Stimulated activated CD8-positive, alpha-beta memory T cell treated with anti-CD3 and anti-CD28 coated beads, Interleukin-2, amount 100 ng/mL, for 48 hours (primary cell): ENCODE measurements at regions not wholly inside any gene's neighbourhood (a gene's known extent, or its start where the extent isn't known, plus 50 kb on each side); places are given as distances from the start of the nearest gene placed in this dataset.

ENCODE experiments used
- DNase-seq, 2 donors: peaks; one replicate each; pipeline ENCODE4 v3.0.0-alpha.2; 2020; ENCODE audit warnings: low read depth in 2 of 2

DNA sequence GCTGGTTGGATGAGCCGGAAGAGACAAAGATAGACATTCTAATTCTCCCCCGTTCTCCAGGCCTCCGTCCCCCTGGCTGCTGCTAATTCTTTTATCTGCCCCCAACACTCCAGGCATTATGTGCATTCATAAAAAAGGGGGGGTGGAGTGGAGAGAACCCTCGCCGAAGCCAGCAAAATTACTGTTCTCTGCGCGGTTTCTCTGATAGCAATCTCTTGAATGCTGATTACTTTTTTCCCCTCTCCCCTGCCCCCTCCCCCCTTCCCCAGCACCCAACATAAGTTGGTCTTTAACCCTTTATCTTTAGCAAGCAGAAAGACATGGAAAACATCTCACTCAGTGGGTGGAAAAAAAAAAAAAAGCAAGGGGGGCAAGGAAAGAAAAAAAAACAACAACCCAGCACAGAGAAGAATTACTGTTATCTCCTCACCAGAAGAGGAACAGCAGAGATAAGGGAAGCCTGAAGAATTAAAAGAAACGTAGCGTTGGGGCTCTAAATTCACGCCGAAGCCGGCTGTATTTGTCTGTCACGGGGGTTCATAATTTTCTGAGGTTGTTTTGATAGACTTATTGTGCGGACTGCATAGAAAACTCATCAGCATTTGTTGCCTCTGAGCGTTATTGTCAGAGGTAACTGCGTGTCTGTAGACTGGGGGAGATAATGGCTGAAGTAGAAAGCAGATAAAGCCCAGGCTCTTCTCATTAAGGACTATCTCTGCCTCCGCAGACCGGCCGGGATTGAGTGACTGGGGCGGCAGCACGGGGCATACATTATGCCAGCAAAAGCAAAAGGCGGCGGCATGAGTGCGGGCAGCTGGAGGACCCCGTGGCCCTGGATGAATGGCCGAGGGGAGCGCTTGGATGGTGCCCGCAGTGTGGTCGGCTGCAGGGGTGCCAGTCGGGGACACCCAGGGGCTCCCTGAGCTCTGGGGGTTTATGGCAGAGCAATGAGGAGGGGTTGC lies 126.9 kb downstream of the MRM1 start:
- no peak for DNase-seq

DNA sequence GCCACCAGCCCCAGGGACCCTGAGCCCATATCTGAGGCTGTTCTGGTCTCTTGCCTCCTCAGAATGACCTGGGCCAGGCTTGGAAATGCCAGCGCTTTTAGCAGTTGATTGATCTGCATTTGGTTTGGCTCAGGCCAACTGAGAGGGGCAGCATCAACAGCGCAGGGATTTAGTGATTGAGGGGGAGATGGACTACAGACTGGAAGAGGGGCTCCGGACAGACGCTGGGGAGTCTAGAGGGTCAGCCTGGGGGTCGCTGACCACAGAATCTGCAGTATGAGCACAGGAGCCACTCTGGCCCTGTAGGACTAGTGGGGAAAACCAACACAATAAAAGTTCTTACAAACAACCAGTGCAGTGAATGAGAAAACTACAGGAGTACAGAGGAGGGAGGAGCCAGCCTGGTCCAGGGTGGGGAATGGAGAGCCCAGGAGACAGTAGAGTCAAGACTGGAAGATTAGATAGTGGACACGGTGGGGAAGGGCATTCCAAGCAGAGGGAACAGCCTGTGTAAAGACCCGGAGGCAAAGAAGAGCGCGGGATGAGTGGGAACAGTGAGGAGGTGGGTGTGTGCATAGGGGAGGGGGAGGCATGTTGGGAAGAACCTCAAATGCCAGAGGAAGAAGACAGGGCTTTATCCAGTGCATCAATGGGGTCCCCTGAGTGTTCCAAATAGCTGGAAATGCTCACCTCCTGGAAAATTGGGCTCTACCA lies 128.9 kb downstream of the MRM1 start:
- no peak for DNase-seq

DNA sequence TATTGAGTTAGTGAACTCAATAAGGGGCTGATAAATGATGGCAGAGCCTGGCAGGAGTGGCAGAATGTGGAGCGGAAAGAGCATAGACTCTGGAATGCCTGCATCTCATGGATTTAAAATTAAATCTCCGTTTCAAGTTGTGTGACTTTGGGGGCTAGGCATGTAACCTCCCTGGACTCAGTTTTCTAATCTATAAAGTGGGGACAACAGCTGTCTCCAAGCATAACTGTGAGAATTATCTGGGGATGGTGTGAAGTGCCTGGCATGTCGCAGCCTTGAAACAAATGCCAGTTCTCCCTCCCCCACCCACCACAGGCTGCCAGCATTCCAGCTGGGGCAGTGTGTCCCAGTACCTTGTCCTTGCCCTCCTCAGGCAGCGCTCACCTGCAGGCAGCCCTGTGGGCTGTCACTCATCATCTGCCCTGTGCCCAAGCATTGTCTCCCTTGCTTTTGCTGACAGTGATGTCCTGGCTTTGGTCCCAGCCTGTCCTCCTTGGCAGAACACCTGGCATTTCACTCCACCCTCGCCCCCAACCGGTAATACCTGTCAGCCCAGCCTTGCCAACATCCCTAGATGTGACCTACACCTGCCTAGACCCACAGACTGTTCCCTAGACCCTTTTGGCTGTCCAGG lies 129.6 kb downstream of the MRM1 start:
- no peak for DNase-seq

DNA sequence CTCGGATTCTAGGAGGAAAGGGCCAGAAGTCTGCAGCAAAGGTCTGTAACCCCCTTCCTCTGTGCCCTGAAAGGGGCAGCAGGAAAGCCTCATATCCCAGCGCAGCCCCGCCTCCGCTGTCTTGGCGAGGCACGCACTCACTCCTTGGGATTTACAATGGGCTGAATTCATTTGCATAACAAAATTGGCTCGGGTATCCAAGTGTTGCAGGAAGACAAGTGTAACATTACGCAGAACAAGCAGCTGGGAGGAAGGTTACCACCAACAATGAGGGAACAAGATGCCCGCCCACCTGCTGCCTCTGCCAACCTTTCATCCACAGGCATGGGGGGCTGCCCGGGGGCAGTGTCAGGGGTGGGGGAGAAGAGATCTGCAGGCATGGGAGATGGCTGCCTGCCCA lies 130.4 kb downstream of the MRM1 start:
- no peak for DNase-seq

DNA sequence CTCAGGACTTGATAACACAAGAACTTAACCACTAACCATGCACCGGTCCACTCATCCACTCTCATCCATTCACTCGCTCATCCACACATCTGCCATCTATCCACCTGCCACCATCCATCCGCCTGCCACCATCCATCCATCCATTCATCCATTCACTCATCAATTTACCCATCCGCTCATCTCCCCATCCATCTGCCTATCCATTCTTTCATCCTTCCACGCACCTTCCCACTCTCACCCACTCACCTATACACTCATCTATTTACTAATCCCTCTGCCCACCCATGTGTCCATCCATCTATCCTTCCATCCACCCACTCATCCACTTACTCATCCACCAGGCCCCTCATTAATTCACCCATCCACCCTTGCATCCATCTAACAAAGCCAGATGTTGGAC lies 131.0 kb downstream of the MRM1 start:
- no peak for DNase-seq

DNA sequence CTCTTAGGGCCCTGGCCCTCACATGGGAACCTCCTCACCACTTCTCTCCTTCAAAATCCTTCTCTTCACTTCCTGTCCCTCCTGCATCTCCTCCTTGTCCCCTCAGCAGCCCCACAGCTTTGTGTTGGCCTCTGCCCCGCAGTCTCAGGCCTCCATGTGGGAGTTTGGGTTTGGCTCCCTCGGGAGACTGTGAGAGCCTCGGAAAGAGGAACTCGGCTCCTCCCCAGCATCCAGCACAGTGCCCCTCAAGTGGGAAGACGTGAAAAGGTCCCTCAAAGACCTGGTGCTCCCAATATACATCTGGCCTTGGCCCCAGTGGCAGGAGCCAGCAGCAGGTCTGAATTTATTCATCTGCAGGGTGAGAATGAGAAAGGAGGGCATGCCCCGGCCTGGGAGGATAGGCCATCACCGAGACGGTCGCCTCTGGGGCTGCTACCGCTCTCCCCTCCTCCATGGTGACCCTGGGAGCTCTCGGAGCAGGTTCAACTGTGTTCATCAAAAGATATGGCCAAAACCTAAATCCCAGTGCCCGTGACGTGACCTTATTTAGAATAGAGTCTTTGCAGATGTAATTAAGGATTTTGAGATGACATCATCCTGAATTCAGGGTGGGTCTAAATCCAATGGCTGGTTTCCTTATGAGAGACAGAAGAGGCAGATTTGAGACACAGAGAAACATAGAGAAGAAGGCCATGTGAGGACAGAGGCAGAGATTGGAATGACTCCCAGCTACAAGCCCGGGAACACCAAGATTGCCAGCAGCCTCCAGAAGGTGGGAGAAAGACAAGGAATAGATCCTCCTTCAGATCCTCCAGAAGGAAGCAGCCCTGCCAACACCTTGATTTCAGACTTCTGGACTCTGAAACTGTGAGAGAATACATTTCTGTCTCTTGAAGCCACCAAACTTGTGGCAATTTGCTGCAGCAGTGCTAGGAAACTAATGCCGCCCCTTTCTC lies 135.1 kb downstream of the MRM1 start:
- DNase-seq = no peak

DNA sequence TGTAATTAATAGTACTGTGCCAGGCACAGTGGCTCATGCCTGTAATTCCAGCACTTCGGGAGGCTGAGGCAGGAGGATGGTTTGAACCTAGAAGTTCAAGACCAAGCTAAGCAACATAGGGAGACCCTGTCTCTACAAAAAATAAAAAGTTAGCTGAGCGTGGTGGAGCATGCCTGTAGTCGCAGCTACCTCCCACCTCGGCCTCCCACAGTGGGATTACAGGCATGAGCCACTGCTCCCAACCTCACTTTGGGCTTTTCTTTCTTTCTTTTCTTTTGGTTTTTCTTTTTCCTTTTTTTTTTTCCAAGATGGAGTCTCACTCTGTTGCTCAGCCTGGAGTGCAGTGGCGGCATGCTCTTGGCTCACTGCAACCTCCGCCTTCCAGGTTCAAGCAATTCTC lies 137.8 kb downstream of the MRM1 start:
- no peak for DNase-seq

DNA sequence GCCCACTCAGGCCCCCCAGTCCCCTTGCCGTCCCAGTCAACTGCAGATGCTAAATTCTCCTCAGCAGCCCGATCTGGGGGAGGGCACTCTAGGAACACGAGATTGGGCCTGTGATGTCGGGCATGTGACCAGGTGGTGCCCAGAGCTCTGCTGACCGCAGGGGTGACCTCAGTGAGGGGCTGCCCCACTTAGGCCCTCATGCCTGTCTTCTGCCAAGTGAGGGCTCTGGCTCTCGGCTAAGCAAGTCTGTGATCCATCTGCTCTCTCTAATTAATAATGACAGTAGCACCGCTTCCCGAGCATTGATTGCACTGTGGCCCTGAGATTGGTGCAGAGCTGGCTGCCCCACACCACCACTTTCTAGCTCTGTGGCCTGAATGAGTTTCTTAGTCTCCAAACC lies 138.8 kb downstream of the MRM1 start:
- DNase-seq = no peak

DNA sequence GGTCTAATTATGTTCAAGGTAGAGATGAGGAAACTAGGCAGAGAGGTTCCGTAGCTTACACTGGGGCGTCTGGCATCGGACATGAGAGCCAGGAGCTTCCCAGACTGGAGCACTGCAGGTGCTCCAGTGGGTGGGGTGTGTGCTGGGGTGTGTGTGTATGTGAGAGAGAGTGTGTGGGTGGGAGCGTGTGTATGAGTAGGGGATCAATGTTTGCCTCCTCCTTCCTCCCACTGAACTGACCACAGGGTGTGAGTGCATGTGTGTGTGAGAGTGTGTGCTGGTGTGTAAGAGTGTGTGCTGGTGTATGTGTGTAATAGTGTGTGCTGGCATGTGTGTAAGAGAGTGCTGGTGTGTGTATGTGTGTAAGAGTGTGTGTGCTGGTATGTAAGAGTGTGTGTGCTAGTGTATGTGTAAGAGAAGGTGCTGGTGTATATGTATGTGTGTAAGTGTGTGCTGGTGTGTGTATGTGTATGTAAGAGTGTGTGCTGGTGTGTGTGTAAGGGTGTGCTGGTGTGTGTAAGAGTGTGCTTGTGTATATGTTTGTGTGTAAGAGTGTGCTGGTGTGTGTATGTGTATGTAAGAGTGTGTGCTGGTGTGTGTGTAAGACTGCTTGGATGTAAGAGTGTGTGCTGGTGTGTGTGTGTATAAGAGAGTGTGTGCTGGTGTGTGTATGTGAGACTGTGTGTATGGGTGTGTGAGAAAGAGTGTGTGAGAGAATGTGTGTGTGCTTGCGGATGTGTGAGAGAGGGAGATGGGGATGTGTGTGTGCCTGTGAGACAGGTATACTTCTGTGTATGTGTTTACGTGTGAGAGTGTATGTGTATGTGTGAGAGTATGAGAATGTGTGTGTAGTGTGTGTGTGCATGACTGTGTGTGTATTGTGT lies 139.9 kb downstream of the MRM1 start:
- no peak for DNase-seq

DNA sequence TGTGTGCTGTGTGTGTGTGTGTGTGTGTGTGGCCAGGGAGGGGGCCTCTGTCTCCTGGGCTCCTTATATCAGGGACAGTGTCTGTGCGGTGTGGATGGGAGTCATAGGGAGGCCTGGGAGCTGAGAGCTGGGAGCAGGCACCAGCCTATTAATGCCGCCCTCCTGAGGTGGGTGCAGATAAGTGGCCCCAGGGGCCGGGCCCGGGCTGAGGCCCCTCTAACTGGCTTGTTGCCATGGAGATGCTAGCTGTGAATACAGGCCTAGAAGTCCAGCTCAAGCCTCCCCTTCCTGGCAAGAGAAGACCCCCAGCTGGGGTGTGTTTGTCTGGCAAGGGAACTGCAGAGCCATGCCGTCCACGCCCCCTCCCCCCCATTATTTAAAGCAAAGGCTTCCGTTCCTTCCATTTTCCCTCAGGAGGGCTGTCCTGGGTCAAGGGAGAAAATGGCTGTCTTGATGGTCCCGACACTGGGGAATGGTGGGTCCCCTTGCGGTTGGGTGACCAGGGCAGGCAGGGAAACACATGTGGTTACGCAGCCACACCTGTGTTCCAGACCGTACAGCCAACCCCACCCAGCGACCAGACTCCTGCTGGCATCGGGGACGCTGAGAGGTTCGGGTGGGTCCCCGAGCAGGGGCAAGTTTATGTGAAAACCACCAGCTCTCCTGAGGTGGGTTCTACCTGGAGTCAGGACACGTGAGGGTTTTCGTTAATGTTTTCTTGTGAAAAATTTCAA lies 141.1 kb downstream of the MRM1 start:
- DNase-seq = no peak

DNA sequence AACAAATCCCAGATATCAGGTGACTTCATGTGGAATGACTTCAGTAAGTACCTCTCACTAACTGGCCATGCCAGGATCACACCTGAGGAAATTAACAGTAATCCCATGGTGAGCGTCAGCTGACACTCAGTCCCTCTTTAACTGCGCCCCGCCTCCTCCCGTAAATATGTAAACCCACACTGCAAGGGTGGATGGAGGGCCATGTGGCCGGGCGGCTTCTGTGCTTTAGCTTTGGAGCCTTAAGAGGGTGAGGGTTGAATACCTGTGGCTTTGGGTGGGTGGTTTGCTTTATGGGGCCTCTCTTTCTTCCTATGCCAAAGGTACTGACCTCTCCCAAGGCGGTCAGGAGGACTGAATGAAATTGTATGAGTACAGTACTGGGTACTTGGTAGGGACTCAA lies 141.7 kb downstream of the MRM1 start:
- no peak for DNase-seq

DNA sequence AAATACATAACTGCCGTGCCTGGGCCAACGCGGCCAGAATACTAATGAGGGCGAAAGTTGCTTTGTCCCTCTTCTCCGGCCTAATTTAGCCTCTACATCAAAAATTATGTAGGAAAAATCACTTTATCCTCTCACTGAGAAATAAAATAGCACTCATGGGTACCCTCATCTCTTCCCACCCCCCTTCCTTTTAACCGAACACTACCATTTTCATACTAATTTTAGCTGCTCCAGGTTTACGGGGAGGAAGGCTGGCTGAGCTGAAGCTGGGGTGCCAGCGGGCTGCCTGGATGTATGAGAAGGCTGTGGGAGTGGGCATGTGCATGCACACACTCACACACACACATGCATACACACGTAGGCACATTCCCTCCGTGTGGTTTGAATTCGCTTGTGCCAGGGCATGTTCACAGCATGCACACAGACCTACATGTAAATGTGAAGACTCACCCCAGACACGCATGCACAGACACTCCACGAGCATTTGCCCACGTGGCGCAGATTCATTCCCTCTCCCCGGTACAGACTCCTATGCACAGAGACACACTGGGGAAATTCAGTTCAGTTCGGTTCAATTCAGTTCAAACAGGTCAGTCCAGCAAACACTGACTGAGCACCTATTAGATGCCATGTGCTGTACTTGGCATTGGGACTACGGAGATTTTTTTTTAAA lies 145.1 kb downstream of the MRM1 start:
- DNase-seq = no peak

DNA sequence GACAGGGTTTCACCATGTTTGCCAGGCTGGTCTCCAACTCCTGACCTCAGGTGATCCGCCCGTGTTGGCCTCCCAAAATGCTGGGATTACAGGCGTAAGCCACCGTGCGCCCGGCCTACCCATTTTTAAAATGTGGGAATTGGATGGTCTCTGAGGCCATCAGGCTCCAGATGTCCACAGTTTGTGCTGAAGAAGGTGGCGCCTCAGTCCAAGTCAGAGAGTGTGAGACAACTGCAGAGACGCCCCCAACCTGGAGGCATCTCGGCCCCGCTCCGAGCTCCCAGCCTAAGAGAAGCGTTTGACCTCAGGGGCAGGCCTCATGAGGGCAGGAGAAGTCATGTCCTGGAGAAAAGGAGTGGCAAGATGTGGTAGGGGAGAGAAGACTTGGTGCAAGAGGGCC lies 146.5 kb downstream of the MRM1 start:
- no peak for DNase-seq

DNA sequence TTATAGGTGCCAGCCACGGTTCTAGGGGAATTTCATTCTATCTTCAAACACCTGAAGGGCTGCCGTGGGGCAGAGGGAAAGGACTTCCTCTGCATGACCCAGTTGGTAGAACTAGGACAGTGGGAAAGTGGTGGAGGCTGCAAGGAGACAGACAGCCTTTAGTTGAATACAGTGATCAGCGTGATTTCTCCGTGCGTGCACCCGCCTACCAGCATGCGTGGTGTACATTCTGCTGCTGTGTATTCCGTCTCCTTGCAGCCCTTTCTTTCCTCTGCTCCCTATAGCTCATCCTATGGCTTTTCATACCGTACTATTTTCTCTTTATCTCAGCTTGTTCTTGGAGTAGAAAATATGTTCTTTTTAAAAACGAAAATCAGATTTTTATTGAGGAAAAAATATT lies 146.9 kb downstream of the MRM1 start:
- no peak for DNase-seq

DNA sequence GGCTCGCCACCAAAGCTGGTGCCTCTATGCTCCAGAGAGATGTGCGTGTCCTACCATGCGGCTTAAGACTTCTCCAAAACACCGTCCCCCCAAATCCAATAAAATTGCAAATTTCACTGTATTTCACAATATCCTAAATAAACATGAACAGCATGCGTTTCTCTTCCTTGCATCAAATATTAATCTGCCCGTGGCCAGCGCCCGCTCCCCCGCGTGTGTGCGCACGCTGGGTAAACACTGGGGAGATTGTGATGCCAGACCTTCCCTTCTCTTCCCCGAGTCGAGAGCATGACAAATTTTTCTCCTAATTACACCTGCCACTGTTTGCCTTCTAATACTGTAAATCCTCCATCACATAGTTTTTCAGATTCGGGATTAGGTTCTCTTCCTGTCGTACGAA lies 148.1 kb downstream of the MRM1 start:
- DNase-seq = no peak

DNA sequence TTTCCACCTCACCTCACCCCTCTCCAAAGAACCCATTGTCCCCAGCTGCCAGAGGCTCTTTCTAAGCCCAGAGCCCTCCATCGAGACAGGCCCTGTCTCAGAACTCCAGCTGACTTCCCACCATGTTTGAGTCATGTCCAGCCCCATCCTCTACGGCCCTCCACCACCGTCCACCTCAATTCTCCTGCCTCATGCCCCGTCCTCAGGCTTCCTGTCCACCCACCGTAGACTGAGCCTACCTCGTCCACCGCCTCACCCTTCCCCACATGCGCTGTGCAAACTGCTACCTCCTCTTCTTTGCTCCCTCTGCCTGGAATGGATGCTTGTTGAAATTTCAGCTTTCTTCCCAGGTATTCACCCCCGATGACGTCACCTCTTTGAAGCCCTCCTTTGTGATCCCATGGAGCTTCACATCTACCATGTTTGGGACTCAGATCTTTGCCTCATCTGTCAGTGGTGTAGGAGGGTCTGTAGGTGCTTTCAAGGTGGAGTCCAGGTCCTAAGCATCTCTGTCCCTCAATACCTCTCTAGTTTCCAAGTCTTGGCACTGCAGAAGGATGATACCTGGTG lies 149.0 kb downstream of the MRM1 start:
- DNase-seq = no peak

DNA sequence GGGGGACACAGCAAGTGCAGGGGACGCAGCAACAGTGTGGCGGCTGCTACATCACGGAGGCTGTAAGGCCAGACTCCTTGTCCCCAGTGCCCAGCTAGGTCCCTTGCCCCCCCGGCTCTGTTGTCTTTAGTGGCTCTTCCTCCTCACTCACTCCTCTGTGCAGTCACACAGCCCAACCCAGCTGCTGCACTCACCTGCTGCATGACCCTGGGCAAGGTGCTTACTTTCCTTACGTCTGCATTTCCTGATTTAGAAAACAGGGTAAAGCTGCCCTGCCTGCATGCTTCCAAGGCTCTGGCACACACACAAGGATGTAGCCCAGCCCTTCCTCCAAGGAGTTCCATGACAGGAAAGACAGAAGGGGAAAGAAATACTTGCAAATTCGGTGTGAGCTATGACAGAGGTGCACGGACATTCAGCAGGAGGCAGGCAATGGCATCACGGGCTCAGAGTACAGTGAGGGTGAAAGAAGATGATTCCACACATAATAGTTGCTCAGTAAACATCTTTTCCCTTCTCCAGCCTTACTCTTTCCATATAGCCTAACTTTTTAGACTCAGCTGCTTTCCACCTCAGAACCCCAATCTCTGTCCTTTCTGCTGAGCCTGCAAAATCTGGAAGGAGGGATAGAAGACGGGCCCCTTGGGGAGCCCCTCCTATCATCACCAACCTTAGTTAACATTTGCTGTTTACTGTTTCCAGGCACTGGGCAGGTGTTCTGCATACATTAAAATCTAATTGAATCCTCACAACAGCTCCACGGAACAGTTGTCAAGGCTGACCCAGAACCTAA lies 150.9 kb downstream of the MRM1 start:
- no peak for DNase-seq

DNA sequence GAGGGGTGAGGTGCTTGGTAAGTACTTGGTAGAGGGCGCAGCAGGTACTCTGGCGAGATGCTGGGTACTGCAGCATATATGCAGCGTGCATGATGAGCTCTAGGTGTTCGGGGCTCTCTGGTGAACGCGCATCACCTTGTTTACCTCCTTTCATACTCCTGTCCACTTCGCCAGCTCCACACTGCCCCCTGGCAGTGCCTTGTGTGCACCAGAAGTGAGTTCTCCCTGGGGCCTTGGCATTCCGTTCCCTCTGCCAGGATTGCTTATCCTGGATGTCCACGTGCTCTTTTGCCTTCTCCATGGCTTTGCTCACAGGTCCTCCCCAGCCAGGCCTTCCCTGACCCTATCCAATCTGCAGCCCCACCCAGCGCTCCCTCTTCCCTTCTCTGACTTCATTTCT lies 154.2 kb downstream of the MRM1 start:
- peak; percentile 16 to 24 for DNase-seq
